ENCODE measurements at regions not wholly inside any gene's neighbourhood (a gene's known extent, or its start where the extent isn't known, plus 50 kb on each side); places are given as distances from the start of the nearest gene placed in this dataset.

GRCh38 chr13:38519229-38519911 is 167.5 kb upstream of the FREM2 start:
- Mint-ChIP-seq H3K9me3 (ENCODE audit: low read depth, unreplicated experiment) (no peaks in the 10 kb centered on the region), H3K27ac (ENCODE audit: unreplicated experiment) (no peak overlapping the region), H3K27me3 (ENCODE audit: unreplicated experiment) (no peaks in the 10 kb centered on the region), H3K36me3 (ENCODE audit: insufficient read depth, unreplicated experiment) (no peaks in the 10 kb centered on the region), H3K4me3 (ENCODE audit: low read depth, unreplicated experiment) (no peak overlapping the region), H3K4me1 (ENCODE audit: low read depth, unreplicated experiment) (no peaks in the 10 kb centered on the region)
- no peak for TF ChIP-seq CTCF (IDR thresholded peaks at IDR 0.05; ENCODE audit: unreplicated experiment)
- DNase-seq: no peak
- CTCF ChIA-PET: no interaction called here
- BruUV-seq (replicated peaks): no TSS peak
- intact Hi-C loops (cut with micrococcal nuclease; ENCODE audit: unreplicated experiment): no loop called here

GRCh38 chr13:38520041-38520440 is 166.8 kb upstream of the FREM2 start:
- no peak for TF ChIP-seq CTCF (IDR thresholded peaks at IDR 0.05; ENCODE audit: unreplicated experiment)
- H3K27ac Mint-ChIP-seq (ENCODE audit: unreplicated experiment): no peak overlapping the region
- H3K9me3 Mint-ChIP-seq (ENCODE audit: low read depth, unreplicated experiment): no peaks in the 10 kb centered on the region
- no peaks in the 10 kb centered on the region for H3K4me1 Mint-ChIP-seq (ENCODE audit: low read depth, unreplicated experiment)
- intact Hi-C loops (cut with micrococcal nuclease; ENCODE audit: unreplicated experiment): no loop called here
- H3K27me3 Mint-ChIP-seq (ENCODE audit: unreplicated experiment): no peaks in the 10 kb centered on the region
- no peaks in the 10 kb centered on the region for H3K36me3 Mint-ChIP-seq (ENCODE audit: insufficient read depth, unreplicated experiment)
- CTCF ChIA-PET: no interaction called here
- H3K4me3 Mint-ChIP-seq (ENCODE audit: low read depth, unreplicated experiment): no peak overlapping the region
- DNase-seq: no peak
- no TSS peak for BruUV-seq (replicated peaks)

DNA sequence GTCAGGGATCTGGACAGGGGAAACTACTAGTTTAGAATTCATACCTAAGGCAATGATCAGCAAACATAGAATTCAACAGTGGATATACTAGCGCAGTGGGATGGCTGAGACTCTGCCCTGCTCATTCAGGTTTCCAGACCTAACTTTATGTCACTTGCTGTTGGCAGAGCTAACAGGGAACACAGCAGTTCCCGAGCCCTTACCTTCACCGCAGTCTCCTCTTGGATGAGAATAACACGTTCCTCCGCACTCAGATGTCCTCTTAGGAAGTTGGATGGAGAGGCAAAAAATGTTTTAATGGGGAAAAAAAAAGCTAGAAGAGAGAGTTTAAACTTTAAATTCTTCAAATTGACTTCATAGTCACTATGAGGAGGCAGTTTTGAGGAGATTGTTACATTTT is 159.7 kb upstream of the FREM2 start:
- TF ChIP-seq CTCF (IDR thresholded peaks at IDR 0.05; ENCODE audit: unreplicated experiment): no peak
- Mint-ChIP-seq H3K36me3 (ENCODE audit: insufficient read depth, unreplicated experiment) (no peaks in the 10 kb centered on the region), H3K9me3 (ENCODE audit: low read depth, unreplicated experiment) (no peaks in the 10 kb centered on the region), H3K27me3 (ENCODE audit: unreplicated experiment) (no peaks in the 10 kb centered on the region), H3K4me3 (ENCODE audit: low read depth, unreplicated experiment) (no peak overlapping the region), H3K27ac (ENCODE audit: unreplicated experiment) (no peak overlapping the region), H3K4me1 (ENCODE audit: low read depth, unreplicated experiment) (no peaks in the 10 kb centered on the region)
- intact Hi-C loops (cut with micrococcal nuclease; ENCODE audit: unreplicated experiment): no loop called here
- CTCF ChIA-PET: no interaction called here
- BruUV-seq (replicated peaks): no TSS peak
- no peak for DNase-seq

DNA sequence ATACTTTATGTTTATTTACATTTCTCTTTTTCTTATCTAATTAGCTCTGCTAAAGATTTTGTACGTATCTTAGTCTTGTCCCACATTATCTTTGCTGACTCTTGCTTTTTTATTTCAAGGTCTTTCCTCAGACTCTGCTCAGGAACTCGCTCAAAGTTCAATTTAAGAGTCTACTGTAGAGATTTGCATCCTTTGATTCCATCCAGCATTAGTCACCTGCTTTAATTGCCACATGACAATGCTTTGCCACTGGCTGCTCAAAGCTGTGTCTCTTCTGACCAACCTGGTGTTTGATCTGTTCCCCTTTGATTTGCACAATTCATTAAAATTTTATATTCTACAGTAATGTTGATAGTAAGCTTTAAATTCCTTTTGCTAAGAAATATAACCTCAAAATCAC is 157.9 kb upstream of the FREM2 start:
- no peaks in the 10 kb centered on the region for H3K9me3 Mint-ChIP-seq (ENCODE audit: low read depth, unreplicated experiment)
- no peak overlapping the region for H3K4me3 Mint-ChIP-seq (ENCODE audit: low read depth, unreplicated experiment)
- intact Hi-C loops (cut with micrococcal nuclease; ENCODE audit: unreplicated experiment): no loop called here
- no peak for TF ChIP-seq CTCF (IDR thresholded peaks at IDR 0.05; ENCODE audit: unreplicated experiment)
- no peak overlapping the region for H3K27ac Mint-ChIP-seq (ENCODE audit: unreplicated experiment)
- BruUV-seq (replicated peaks): no TSS peak
- no peaks in the 10 kb centered on the region for H3K36me3 Mint-ChIP-seq (ENCODE audit: insufficient read depth, unreplicated experiment)
- CTCF ChIA-PET: interaction anchor here (1.0 kb wide), 1 partner anchor 53 kb away, joined by 3 read pairs; no protein-coding TSS in a partner anchor
- no peaks in the 10 kb centered on the region for H3K4me1 Mint-ChIP-seq (ENCODE audit: low read depth, unreplicated experiment)
- no peaks in the 10 kb centered on the region for H3K27me3 Mint-ChIP-seq (ENCODE audit: unreplicated experiment)
- no peak for DNase-seq
